ENCODE measurements at regions not wholly inside any gene's neighbourhood (a gene's known extent, or its start where the extent isn't known, plus 50 kb on each side); places are given as distances from the start of the nearest gene placed in this dataset.

DNA sequence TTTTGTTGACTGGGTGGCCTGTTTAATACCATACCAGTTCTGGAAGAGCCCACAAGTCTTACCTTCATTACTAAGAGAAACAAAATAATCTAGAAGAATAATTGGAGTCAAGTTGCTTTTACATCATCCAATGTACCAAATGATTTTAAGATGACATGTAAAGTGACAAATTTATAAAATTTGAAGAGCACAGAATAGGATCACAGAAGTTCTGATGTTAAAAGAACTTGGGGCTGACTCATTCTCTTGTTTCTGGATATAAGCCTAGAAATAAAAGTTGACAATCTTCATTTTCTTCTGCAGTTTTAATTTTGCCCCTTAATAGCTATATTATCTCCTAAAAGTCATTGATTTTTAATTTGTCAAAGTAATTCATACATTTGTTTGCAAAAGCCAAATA lies 317.5 kb upstream of the MARCKS start:
- Mint-ChIP-seq H3K4me1 (no peaks in the 10 kb centered on the region), H3K4me3 (no peak overlapping the region), H3K27ac (ENCODE audit: low read depth) (no peak overlapping the region), H3K27me3 (no peaks in the 10 kb centered on the region), H3K9me3 (peaks cover 10% of the 10 kb centered on the region), H3K36me3 (ENCODE audit: insufficient read depth) (no peaks in the 10 kb centered on the region)
- ATAC-seq (replicated peaks; ENCODE audit: extremely low read depth, poor library complexity, severe bottlenecking) (no peak), DNase-seq (ENCODE audit: low spot score in 2 of 2) (no peak)

GRCh38 chr6:113540466-113540865 lies 316.7 kb upstream of the MARCKS start:
- no peak for ATAC-seq (replicated peaks; ENCODE audit: extremely low read depth, poor library complexity, severe bottlenecking)
- no peaks in the 10 kb centered on the region for H3K36me3 Mint-ChIP-seq (ENCODE audit: insufficient read depth)
- no peak overlapping the region for H3K4me3 Mint-ChIP-seq
- H3K4me1 Mint-ChIP-seq, result no peaks in the 10 kb centered on the region
- peaks cover 10% of the 10 kb centered on the region for H3K9me3 Mint-ChIP-seq
- DNase-seq (ENCODE audit: low spot score in 2 of 2), result no peak
- H3K27ac Mint-ChIP-seq (ENCODE audit: low read depth), result no peak overlapping the region
- H3K27me3 Mint-ChIP-seq, result peaks cover 8% of the 10 kb centered on the region

- no peaks in the 10 kb centered on the region for H3K27me3 Mint-ChIP-seq
- H3K9me3 Mint-ChIP-seq, result peaks cover 6% of the 10 kb centered on the region
Measured at GRCh38 chr6:113551168-113551567, 306.0 kb upstream of the MARCKS start.

GRCh38 chr6:113556775-113557174 lies 300.4 kb upstream of the MARCKS start:
- no peaks in the 10 kb centered on the region for H3K9me3 Mint-ChIP-seq
- H3K4me1 Mint-ChIP-seq, result no peaks in the 10 kb centered on the region
- no peaks in the 10 kb centered on the region for H3K36me3 Mint-ChIP-seq (ENCODE audit: insufficient read depth)
- no peaks in the 10 kb centered on the region for H3K27me3 Mint-ChIP-seq
- ATAC-seq (replicated peaks; ENCODE audit: extremely low read depth, poor library complexity, severe bottlenecking) (no peak), DNase-seq (ENCODE audit: low spot score in 2 of 2) (no peak)
- H3K4me3 Mint-ChIP-seq, result no peak overlapping the region
- H3K27ac Mint-ChIP-seq (ENCODE audit: low read depth), result no peak overlapping the region

More at GRCh38 chr6:113551168-113551567, 306.0 kb upstream of the MARCKS start:
- H3K4me1 Mint-ChIP-seq, result no peaks in the 10 kb centered on the region
- ATAC-seq (replicated peaks; ENCODE audit: extremely low read depth, poor library complexity, severe bottlenecking), result no peak
- no peak overlapping the region for H3K4me3 Mint-ChIP-seq
- DNase-seq (ENCODE audit: low spot score in 2 of 2), result no peak
- H3K36me3 Mint-ChIP-seq (ENCODE audit: insufficient read depth), result no peaks in the 10 kb centered on the region
- H3K27ac Mint-ChIP-seq (ENCODE audit: low read depth), result no peak overlapping the region

- no peak for ATAC-seq (replicated peaks; ENCODE audit: extremely low read depth, poor library complexity, severe bottlenecking)
Measured at GRCh38 chr6:113558431-113558830, 298.7 kb upstream of the MARCKS start.

DNA sequence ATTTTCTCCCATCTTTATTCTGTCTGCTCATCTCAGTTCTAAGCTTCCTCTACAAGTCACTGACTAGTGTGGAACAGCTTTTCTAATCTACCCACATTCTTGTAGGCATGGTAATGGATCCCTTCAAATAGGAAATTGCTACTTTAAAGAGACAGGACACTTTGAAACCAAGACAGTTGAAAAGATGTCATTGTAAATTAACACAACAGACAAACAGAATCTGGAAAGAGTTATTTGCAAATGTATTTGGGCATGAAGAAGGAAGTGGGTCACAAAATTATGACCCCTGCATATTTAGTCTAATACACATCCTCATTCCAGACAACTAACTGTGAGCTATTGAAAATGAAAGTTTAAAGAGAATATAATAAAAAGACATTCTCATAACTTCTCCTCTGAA lies 298.2 kb upstream of the MARCKS start:
- Mint-ChIP-seq H3K27ac (ENCODE audit: low read depth) (no peak overlapping the region), H3K27me3 (no peaks in the 10 kb centered on the region), H3K36me3 (ENCODE audit: insufficient read depth) (no peaks in the 10 kb centered on the region), H3K9me3 (no peaks in the 10 kb centered on the region), H3K4me1 (no peaks in the 10 kb centered on the region), H3K4me3 (no peak overlapping the region)
- no peak for ATAC-seq (replicated peaks; ENCODE audit: extremely low read depth, poor library complexity, severe bottlenecking)
- DNase-seq (ENCODE audit: low spot score in 2 of 2), result no peak

More at GRCh38 chr6:113558431-113558830, 298.7 kb upstream of the MARCKS start:
- Mint-ChIP-seq H3K4me1 (no peaks in the 10 kb centered on the region), H3K27me3 (no peaks in the 10 kb centered on the region), H3K9me3 (no peaks in the 10 kb centered on the region), H3K27ac (ENCODE audit: low read depth) (no peak overlapping the region), H3K36me3 (ENCODE audit: insufficient read depth) (no peaks in the 10 kb centered on the region), H3K4me3 (no peak overlapping the region)
- no peak for DNase-seq (ENCODE audit: low spot score in 2 of 2)

- Mint-ChIP-seq H3K9me3 (no peaks in the 10 kb centered on the region), H3K36me3 (ENCODE audit: insufficient read depth) (no peaks in the 10 kb centered on the region), H3K27me3 (no peaks in the 10 kb centered on the region), H3K4me3 (no peak overlapping the region), H3K27ac (ENCODE audit: low read depth) (no peak overlapping the region), H3K4me1 (no peaks in the 10 kb centered on the region)
- no peak for DNase-seq (ENCODE audit: low spot score in 2 of 2)
- ATAC-seq (replicated peaks; ENCODE audit: extremely low read depth, poor library complexity, severe bottlenecking), result no peak
Measured at GRCh38 chr6:113560376-113560775, 296.8 kb upstream of the MARCKS start.

GRCh38 chr6:113560908-113561307 lies 296.2 kb upstream of the MARCKS start:
- H3K4me1 Mint-ChIP-seq, result no peaks in the 10 kb centered on the region
- no peak overlapping the region for H3K27ac Mint-ChIP-seq (ENCODE audit: low read depth)
- H3K36me3 Mint-ChIP-seq (ENCODE audit: insufficient read depth), result no peaks in the 10 kb centered on the region
- DNase-seq (ENCODE audit: low spot score in 2 of 2) (no peak), ATAC-seq (replicated peaks; ENCODE audit: extremely low read depth, poor library complexity, severe bottlenecking) (no peak)
- no peaks in the 10 kb centered on the region for H3K9me3 Mint-ChIP-seq
- H3K4me3 Mint-ChIP-seq, result no peak overlapping the region
- H3K27me3 Mint-ChIP-seq, result no peaks in the 10 kb centered on the region

GRCh38 chr6:113562248-113562647 lies 294.9 kb upstream of the MARCKS start:
- H3K9me3 Mint-ChIP-seq, result no peaks in the 10 kb centered on the region
- H3K36me3 Mint-ChIP-seq (ENCODE audit: insufficient read depth), result no peaks in the 10 kb centered on the region
- H3K27ac Mint-ChIP-seq (ENCODE audit: low read depth), result no peak overlapping the region
- no peak for DNase-seq (ENCODE audit: low spot score in 2 of 2)
- H3K27me3 Mint-ChIP-seq, result no peaks in the 10 kb centered on the region
- ATAC-seq (replicated peaks; ENCODE audit: extremely low read depth, poor library complexity, severe bottlenecking), result no peak
- H3K4me3 Mint-ChIP-seq, result no peak overlapping the region
- H3K4me1 Mint-ChIP-seq, result no peaks in the 10 kb centered on the region

GRCh38 chr6:113564371-113565171 lies 292.6 kb upstream of the MARCKS start:
- H3K27me3 Mint-ChIP-seq, result no peaks in the 10 kb centered on the region
- H3K36me3 Mint-ChIP-seq (ENCODE audit: insufficient read depth), result no peaks in the 10 kb centered on the region
- H3K9me3 Mint-ChIP-seq, result no peaks in the 10 kb centered on the region
- DNase-seq (ENCODE audit: low spot score in 2 of 2) (no peak), ATAC-seq (replicated peaks; ENCODE audit: extremely low read depth, poor library complexity, severe bottlenecking) (no peak)
- H3K4me1 Mint-ChIP-seq, result no peaks in the 10 kb centered on the region
- no peak overlapping the region for H3K27ac Mint-ChIP-seq (ENCODE audit: low read depth)
- H3K4me3 Mint-ChIP-seq, result no peak overlapping the region

- no peaks in the 10 kb centered on the region for H3K9me3 Mint-ChIP-seq
- no peaks in the 10 kb centered on the region for H3K36me3 Mint-ChIP-seq (ENCODE audit: insufficient read depth)
- DNase-seq (ENCODE audit: low spot score in 2 of 2), result no peak
- H3K4me1 Mint-ChIP-seq, result no peaks in the 10 kb centered on the region
- H3K4me3 Mint-ChIP-seq, result no peak overlapping the region
- H3K27ac Mint-ChIP-seq (ENCODE audit: low read depth), result no peak overlapping the region
- ATAC-seq (replicated peaks; ENCODE audit: extremely low read depth, poor library complexity, severe bottlenecking), result no peak
- no peaks in the 10 kb centered on the region for H3K27me3 Mint-ChIP-seq
Measured at GRCh38 chr6:113565306-113565705, 291.8 kb upstream of the MARCKS start.

DNA sequence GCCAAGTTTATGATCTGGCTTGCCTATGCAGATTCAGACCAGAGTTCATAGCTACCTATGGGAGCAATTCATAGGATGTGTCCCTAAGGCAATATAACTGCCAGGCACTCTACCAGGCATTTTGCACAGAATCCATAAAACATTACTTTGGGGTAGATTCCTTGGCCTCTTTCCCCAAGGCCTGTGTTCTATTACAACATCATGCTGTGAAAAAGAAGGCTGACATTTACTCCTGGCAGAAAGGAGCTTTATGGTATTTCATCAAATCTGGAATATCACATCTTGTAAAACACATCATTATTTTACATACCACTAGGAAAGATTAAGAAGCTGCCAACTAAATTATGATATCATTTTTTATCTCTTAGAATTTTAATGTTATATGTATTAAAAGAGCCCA lies 287.0 kb upstream of the MARCKS start:
- ATAC-seq (replicated peaks; ENCODE audit: extremely low read depth, poor library complexity, severe bottlenecking) (no peak), DNase-seq (ENCODE audit: low spot score in 2 of 2) (no peak)
- Mint-ChIP-seq H3K36me3 (ENCODE audit: insufficient read depth) (no peaks in the 10 kb centered on the region), H3K27me3 (no peaks in the 10 kb centered on the region), H3K27ac (ENCODE audit: low read depth) (no peak overlapping the region), H3K4me3 (no peak overlapping the region), H3K9me3 (no peaks in the 10 kb centered on the region), H3K4me1 (no peaks in the 10 kb centered on the region)

- Mint-ChIP-seq H3K27me3 (no peaks in the 10 kb centered on the region), H3K9me3 (no peaks in the 10 kb centered on the region), H3K27ac (ENCODE audit: low read depth) (no peak overlapping the region), H3K36me3 (ENCODE audit: insufficient read depth) (no peaks in the 10 kb centered on the region), H3K4me3 (no peak overlapping the region), H3K4me1 (no peaks in the 10 kb centered on the region)
- no peak for DNase-seq (ENCODE audit: low spot score in 2 of 2)
- no peak for ATAC-seq (replicated peaks; ENCODE audit: extremely low read depth, poor library complexity, severe bottlenecking)
Measured at GRCh38 chr6:113570641-113571040, 286.5 kb upstream of the MARCKS start.

All from central memory CD8-positive, alpha-beta T cell (primary cell).